Prostate gland (tissue), 2 donors: ENCODE measurements at regions not wholly inside any gene's neighbourhood (a gene's known extent, or its start where the extent isn't known, plus 50 kb on each side); places are given as distances from the start of the nearest gene placed in this dataset.

Experiments
- DNase-seq: peaks from one replicate; pipeline ENCODE4 v3.0.0-alpha.2; 2019; ENCODE audit warnings: low spot score
- H3K27ac ChIP-seq, 2 donors: fragments of 200-600 bp; sonication (generic); 2 replicates each; pipeline ENCODE4 v1.5.1; 2017 to 2019
- H3K27me3 ChIP-seq: fragments of 200-600 bp; sonication (generic); replicated peaks from 2 replicates; pipeline ENCODE4 v1.5.1; 2019; ENCODE audit not compliant: insufficient read depth
- H3K36me3 ChIP-seq, 2 donors: fragments of 200-600 bp; sonication (generic); 1 replicate in 1 of 2; 2 replicates in 1 of 2; pipeline versions ENCODE4 v1.5.1 to v1.8.1; 2017 to 2019
- H3K4me1 ChIP-seq: fragments of 200-600 bp; sonication (generic); replicated peaks from 2 replicates; pipeline ENCODE4 v1.5.1; 2019
- H3K4me3 ChIP-seq, 2 donors: fragments of 200-600 bp; sonication (generic); 2 replicates each; pipeline ENCODE4 v1.5.1; 2017 to 2019
- H3K9me3 ChIP-seq: fragments of 200-600 bp; sonication (generic); 2 replicates; pipeline ENCODE4 v1.5.1; 2017
- POLR2A ChIP-seq: fragments of 450-650 bp; IDR thresholded peaks from one replicate; pipeline ENCODE4 v1.6.1; 2016; ENCODE audit warnings: antibody characterized with exemption, mild to moderate bottlenecking
- POLR2AphosphoS5 ChIP-seq: sonication (generic); formaldehyde crosslinking; IDR thresholded peaks from one replicate; pipeline ENCODE4 v1.6.1; 2017; ENCODE audit warnings: antibody characterized with exemption
- WGBS: methylation state at CpG from one replicate; pipeline ENCODE4 v1.1.5; 2018; 5-methylcytosine and 5-hydroxymethylcytosine counted together
- intact Hi-C: fragments of 100-400 bp; cut with DNase I; formaldehyde crosslinking; loops from one replicate; pipeline ENCODE4 v1.14.2; 2022
- TF ChIP-seq, protein P1 (sequence below), 4 experiments: fragments of 200-600 bp in 2 of 4; fragments of 450-650 bp in 2 of 4; sonication (generic) in 2 of 4; IDR thresholded peaks; 1 replicate in 3 of 4; 2 replicates in 1 of 4; pipeline ENCODE4 v1.5.1; 2016 to 2019; ENCODE audit warnings: antibody characterized with exemption in 4 of 4, mild to moderate bottlenecking in 2 of 4, moderate library complexity in 2 of 4

- no peak for DNase-seq
- intact Hi-C loops = no loop called here
- H3K4me3 ChIP-seq = no peak overlapping the region
- H3K9me3 ChIP-seq = no peaks in the 10 kb centered on the region
- H3K27me3 ChIP-seq = no peaks in the 10 kb centered on the region
- TF ChIP-seq, protein P1, sequence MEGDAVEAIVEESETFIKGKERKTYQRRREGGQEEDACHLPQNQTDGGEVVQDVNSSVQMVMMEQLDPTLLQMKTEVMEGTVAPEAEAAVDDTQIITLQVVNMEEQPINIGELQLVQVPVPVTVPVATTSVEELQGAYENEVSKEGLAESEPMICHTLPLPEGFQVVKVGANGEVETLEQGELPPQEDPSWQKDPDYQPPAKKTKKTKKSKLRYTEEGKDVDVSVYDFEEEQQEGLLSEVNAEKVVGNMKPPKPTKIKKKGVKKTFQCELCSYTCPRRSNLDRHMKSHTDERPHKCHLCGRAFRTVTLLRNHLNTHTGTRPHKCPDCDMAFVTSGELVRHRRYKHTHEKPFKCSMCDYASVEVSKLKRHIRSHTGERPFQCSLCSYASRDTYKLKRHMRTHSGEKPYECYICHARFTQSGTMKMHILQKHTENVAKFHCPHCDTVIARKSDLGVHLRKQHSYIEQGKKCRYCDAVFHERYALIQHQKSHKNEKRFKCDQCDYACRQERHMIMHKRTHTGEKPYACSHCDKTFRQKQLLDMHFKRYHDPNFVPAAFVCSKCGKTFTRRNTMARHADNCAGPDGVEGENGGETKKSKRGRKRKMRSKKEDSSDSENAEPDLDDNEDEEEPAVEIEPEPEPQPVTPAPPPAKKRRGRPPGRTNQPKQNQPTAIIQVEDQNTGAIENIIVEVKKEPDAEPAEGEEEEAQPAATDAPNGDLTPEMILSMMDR (IDR thresholded peaks at IDR 0.05) = no peak
- TF ChIP-seq POLR2A (no peak), POLR2AphosphoS5 (no peak)
- no peaks in the 10 kb centered on the region for H3K36me3 ChIP-seq
- H3K27ac ChIP-seq = no peak overlapping the region
- no peaks in the 10 kb centered on the region for H3K4me1 ChIP-seq
- whole genome bisulfite sequencing = 77% methylated on average over 4 of the region's 4 CpGs
Observed at GRCh38 chr3:14283813-14284438, 105.3 kb downstream of the LSM3 start.

DNA sequence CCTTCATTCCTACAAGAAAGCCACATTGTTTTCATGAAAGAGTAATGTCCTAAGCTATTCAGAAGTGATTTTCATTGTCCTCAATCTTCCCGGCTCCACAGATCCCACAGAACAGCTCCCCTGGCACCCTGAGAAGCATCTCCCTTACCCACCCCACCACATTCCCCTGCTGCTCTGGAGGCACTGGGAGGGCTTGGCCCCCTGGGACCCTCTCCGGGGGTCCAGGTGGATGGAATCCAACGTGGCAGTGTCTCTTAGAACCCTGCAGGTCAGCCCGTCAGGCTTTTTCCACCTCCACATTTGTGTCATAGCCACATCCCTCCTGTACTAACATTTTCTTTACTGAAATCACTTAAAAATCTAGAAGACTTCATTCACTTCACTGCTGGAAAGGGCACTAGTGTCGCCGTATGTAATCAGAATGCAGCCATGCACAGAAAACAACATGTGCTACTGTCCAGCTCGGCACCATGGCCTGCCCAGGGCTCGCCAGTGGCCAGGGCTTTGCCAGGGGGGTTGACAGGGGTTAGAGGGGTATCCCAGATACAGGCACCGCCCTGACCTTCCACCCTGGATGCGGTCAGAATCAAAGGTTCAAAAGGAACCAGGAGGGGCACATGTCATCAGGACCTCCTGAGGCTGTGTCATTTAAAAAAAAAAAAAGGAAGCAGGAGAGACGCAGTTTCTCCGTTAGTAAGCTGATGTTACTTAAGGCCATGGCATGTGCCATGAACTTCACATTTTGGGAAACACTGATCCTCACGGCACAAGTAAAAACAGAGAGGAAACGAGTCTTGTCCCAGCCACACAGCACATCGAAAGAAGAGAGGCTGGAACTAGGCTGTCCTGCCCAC lies 106.3 kb downstream of the LSM3 start:
- H3K36me3 ChIP-seq = no peaks in the 10 kb centered on the region
- intact Hi-C loops = no loop called here
- H3K4me3 ChIP-seq = no peak overlapping the region
- no peak overlapping the region for H3K27ac ChIP-seq
- no peak for TF ChIP-seq POLR2AphosphoS5
- TF ChIP-seq, protein P1 (IDR thresholded peaks at IDR 0.05) = no peak
- TF ChIP-seq POLR2A = no peak
- H3K9me3 ChIP-seq = no peaks in the 10 kb centered on the region
- DNase-seq = no peak
- H3K27me3 ChIP-seq = no peaks in the 10 kb centered on the region
- H3K4me1 ChIP-seq = no peaks in the 10 kb centered on the region
- WGBS = 86% methylated on average over 15 of the region's 15 CpGs

DNA sequence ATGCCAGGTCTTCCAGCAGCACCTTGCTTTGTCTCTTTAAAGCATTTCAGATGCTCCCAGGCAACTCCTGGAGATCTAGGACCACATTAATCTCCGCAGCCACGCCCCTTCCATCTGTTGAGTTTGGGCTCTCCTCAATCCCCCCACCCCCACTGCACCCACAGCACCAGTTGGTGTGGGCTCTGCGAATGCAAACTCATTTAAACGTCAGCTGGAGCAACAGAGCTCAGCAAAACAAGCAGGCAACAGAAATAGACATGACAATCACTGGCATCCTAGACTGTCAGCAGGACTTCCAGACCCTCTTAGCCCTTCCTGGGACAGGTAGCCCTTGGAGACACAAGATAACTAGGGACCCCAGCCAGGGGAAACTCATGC lies 106.9 kb downstream of the LSM3 start:
- H3K36me3 ChIP-seq = no peaks in the 10 kb centered on the region
- 86% methylated on average over 4 of the region's 4 CpGs for WGBS
- H3K4me1 ChIP-seq = no peaks in the 10 kb centered on the region
- TF ChIP-seq, protein P1 (IDR thresholded peaks at IDR 0.05) = no peak
- TF ChIP-seq POLR2AphosphoS5 (no peak), POLR2A (no peak)
- H3K4me3 ChIP-seq = no peak overlapping the region
- no peak overlapping the region for H3K27ac ChIP-seq
- H3K27me3 ChIP-seq = no peaks in the 10 kb centered on the region
- intact Hi-C loops = no loop called here
- H3K9me3 ChIP-seq = no peaks in the 10 kb centered on the region
- no peak for DNase-seq

GRCh38 chr3:14286887-14287500 lies 108.4 kb downstream of the LSM3 start:
- H3K36me3 ChIP-seq = no peaks in the 10 kb centered on the region
- H3K27me3 ChIP-seq = no peaks in the 10 kb centered on the region
- H3K4me3 ChIP-seq = no peak overlapping the region
- 60% methylated on average over 6 of the region's 7 CpGs for WGBS
- H3K27ac ChIP-seq = no peak overlapping the region
- no peak for DNase-seq
- H3K4me1 ChIP-seq = no peaks in the 10 kb centered on the region
- TF ChIP-seq, protein P1 (IDR thresholded peaks at IDR 0.05) = no peak
- TF ChIP-seq POLR2AphosphoS5 = no peak
- intact Hi-C loops = no loop called here
- H3K9me3 ChIP-seq = no peaks in the 10 kb centered on the region
